ENCODE measurements at regions not wholly inside any gene's neighbourhood (a gene's known extent, or its start where the extent isn't known, plus 50 kb on each side); places are given as distances from the start of the nearest gene placed in this dataset.

DNA sequence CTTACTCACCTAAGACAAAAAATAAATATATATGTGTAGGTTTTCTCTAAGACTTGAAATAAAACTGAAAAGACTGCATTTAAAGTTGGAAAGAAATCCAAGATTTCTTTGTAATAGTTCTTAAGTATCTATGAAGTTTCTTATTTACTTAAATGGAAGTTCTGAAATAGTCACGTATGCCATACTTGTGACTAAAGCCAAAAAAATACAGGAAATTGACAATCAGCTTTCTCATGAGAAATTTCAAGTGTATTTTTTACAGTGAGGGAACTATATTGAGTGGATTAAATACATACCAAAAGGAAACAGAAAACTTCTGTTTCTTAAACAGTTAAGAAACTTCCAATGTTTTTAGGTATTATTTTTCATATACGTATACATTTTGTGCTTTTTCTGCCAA, 188.1 kb downstream of the DPY19L2 start:
- no peak for DNase-seq (ENCODE audit: low spot score in 2 of 2)
- no peaks in the 10 kb centered on the region for H3K27me3 ChIP-seq
- no peak overlapping the region for H3K27ac ChIP-seq
- no peaks in the 10 kb centered on the region for H3K4me1 ChIP-seq
- H3K4me3 ChIP-seq, result no peak overlapping the region
- WGBS, result 67% methylated on average over 2 of the region's 2 CpGs
- TF ChIP-seq POLR2AphosphoS5 (IDR thresholded peaks at IDR 0.05) (no peak), POLR2A (IDR thresholded peaks at IDR 0.05) (no peak), EP300 (IDR thresholded peaks at IDR 0.05) (no peak), CTCF (IDR thresholded peaks at IDR 0.05) (no peak)
- H3K36me3 ChIP-seq, result no peaks in the 10 kb centered on the region
- no peaks in the 10 kb centered on the region for H3K9me3 ChIP-seq

DNA sequence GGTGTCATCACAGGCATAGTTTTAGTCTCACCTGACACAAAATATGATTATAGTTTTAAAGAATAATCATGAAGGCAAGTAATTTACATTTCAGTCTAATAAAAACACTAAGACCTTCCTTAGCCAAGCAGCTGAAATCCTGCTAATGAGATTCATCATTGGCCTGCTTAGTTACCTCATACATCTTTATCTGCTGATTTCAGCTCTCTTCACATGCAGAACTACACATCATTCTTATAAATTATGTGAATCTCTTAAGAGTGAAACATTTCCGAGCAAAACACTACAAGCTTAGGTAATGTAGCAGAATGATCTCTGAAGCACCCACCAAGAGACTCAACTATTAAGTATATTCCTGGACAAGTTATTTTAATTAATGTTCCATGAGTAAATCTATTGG, 198.1 kb downstream of the DPY19L2 start:
- Histone ChIP-seq H3K27ac (no peak overlapping the region), H3K4me1 (no peaks in the 10 kb centered on the region), H3K9me3 (peaks cover 3% of the 10 kb centered on the region), H3K27me3 (no peaks in the 10 kb centered on the region), H3K4me3 (no peak overlapping the region), H3K36me3 (no peaks in the 10 kb centered on the region)
- no peak for DNase-seq (ENCODE audit: low spot score in 2 of 2)
- TF ChIP-seq POLR2AphosphoS5 (IDR thresholded peaks at IDR 0.05) (no peak), CTCF (IDR thresholded peaks at IDR 0.05) (no peak), POLR2A (IDR thresholded peaks at IDR 0.05) (no peak), EP300 (IDR thresholded peaks at IDR 0.05) (no peak)
- 78% methylated on average over 1 of the region's 1 CpG for WGBS

DNA sequence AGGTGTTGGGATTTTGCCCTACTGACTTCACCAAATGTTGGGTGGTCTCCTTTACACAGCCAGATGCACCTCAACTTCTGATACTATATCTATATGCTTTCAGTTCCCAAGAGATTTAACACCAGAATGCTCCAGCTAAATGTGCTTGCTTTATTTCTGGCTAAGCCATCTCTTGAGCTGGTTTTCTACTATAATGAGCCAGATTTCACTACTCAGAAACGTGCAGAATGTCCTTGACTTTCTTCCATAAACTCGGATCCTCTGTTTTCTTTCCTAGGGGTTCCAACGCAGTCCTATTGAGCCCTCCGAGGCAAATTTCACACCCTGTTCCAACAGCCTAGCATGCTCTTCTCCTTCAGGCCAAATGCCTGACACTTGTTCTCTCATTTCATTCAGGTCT, 200.3 kb downstream of the DPY19L2 start:
- no peaks in the 10 kb centered on the region for H3K27me3 ChIP-seq
- H3K36me3 ChIP-seq, result no peaks in the 10 kb centered on the region
- H3K9me3 ChIP-seq, result peaks cover 3% of the 10 kb centered on the region
- H3K4me3 ChIP-seq, result no peak overlapping the region
- TF ChIP-seq POLR2AphosphoS5 (IDR thresholded peaks at IDR 0.05) (no peak), EP300 (IDR thresholded peaks at IDR 0.05) (no peak), CTCF (IDR thresholded peaks at IDR 0.05) (no peak), POLR2A (IDR thresholded peaks at IDR 0.05) (no peak)
- no peak overlapping the region for H3K27ac ChIP-seq
- WGBS, result 55% methylated on average over 4 of the region's 4 CpGs
- no peaks in the 10 kb centered on the region for H3K4me1 ChIP-seq
- DNase-seq (ENCODE audit: low spot score in 2 of 2), result no peak

- H3K27ac ChIP-seq, result no peak overlapping the region
- DNase-seq (ENCODE audit: low spot score in 2 of 2), result no peak
- H3K4me3 ChIP-seq, result no peak overlapping the region
- H3K9me3 ChIP-seq, result no peaks in the 10 kb centered on the region
- 70% methylated on average over 1 of the region's 1 CpG for WGBS
- H3K27me3 ChIP-seq, result no peaks in the 10 kb centered on the region
- H3K36me3 ChIP-seq, result no peaks in the 10 kb centered on the region
- no peaks in the 10 kb centered on the region for H3K4me1 ChIP-seq
- no peak for TF ChIP-seq EP300 (IDR thresholded peaks at IDR 0.05)
- no peak for TF ChIP-seq POLR2AphosphoS5 (IDR thresholded peaks at IDR 0.05)
- TF ChIP-seq POLR2A (IDR thresholded peaks at IDR 0.05), result no peak
- TF ChIP-seq CTCF (IDR thresholded peaks at IDR 0.05), result no peak
Measured at GRCh38 chr12:63457857-63458256, 210.4 kb downstream of the DPY19L2 start.

DNA sequence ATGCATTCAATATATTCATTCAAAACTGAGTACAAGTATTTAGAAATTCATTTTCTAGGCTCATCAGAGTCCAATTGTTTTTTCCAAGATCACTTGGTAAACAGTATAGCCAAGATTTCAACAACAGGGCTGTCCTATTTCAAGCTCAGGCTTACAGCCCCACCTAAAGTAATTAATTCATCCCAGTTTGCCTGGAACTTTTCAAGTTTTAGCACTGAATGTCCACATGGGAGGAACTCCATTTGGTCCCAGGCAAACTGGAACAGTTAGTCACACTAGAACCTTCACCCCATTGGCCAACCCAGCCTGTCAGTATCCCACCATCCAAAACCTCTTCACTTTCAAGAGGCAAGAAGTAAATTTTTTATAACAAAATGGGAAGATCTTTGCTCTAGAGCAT, 210.9 kb downstream of the DPY19L2 start:
- Histone ChIP-seq H3K4me1 (no peaks in the 10 kb centered on the region), H3K27me3 (no peaks in the 10 kb centered on the region), H3K4me3 (no peak overlapping the region), H3K36me3 (no peaks in the 10 kb centered on the region), H3K27ac (no peak overlapping the region), H3K9me3 (no peaks in the 10 kb centered on the region)
- TF ChIP-seq POLR2A (IDR thresholded peaks at IDR 0.05) (no peak), CTCF (IDR thresholded peaks at IDR 0.05) (no peak), EP300 (IDR thresholded peaks at IDR 0.05) (no peak), POLR2AphosphoS5 (IDR thresholded peaks at IDR 0.05) (no peak)
- DNase-seq (ENCODE audit: low spot score in 2 of 2), result no peak

All from suprapubic skin (tissue), 4 donors.